GM12872 (cell line): ENCODE measurements at regions not wholly inside any gene's neighbourhood (a gene's known extent, or its start where the extent isn't known, plus 50 kb on each side); places are given as distances from the start of the nearest gene placed in this dataset.
A peak's percentile ranks its signal among the peaks of the same experiment; 100 is the strongest.

Experiments
- TF ChIP-seq, protein P1 (sequence below): IDR thresholded peaks from 3 replicates; pipeline ENCODE4 v1.5.1; 2011; ENCODE audit warnings: low read depth, mild to moderate bottlenecking, low read length, moderate library complexity; ENCODE audit not compliant: insufficient read depth

- TF ChIP-seq, protein P1, sequence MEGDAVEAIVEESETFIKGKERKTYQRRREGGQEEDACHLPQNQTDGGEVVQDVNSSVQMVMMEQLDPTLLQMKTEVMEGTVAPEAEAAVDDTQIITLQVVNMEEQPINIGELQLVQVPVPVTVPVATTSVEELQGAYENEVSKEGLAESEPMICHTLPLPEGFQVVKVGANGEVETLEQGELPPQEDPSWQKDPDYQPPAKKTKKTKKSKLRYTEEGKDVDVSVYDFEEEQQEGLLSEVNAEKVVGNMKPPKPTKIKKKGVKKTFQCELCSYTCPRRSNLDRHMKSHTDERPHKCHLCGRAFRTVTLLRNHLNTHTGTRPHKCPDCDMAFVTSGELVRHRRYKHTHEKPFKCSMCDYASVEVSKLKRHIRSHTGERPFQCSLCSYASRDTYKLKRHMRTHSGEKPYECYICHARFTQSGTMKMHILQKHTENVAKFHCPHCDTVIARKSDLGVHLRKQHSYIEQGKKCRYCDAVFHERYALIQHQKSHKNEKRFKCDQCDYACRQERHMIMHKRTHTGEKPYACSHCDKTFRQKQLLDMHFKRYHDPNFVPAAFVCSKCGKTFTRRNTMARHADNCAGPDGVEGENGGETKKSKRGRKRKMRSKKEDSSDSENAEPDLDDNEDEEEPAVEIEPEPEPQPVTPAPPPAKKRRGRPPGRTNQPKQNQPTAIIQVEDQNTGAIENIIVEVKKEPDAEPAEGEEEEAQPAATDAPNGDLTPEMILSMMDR, result no peak
Measured at GRCh38 chr2:155209696-155210450, 511.4 kb downstream of the KCNJ3 start.

- TF ChIP-seq, protein P1, result 0 out of 3 replicates have a peak, but pooled peaks have one; percentile 12
Measured at GRCh38 chr2:155203178-155203577, 504.7 kb downstream of the KCNJ3 start.

DNA sequence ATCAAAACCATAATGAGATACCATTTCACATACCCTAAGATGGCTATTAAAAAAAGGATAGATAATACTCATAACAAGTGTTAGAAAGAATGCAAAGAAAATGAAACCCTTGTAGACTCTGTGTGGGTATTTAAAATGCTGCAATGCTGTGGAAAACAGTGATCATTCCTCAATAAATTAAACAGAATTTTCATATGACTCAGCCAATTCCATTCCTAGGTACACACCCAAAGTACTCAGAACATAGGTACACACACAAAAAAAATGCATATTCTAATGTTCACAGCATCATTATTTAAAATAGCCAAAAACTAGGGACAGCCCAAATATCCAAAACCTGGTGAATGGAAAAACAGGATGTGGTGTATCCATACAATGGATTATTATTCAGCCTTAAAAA, 502.3 kb downstream of the KCNJ3 start:
- TF ChIP-seq, protein P1, result no peak

- TF ChIP-seq, protein P1, result no peak
Measured at GRCh38 chr2:155190342-155190741, 491.8 kb downstream of the KCNJ3 start.

GRCh38 chr2:155178921-155179320, 480.4 kb downstream of the KCNJ3 start:
- TF ChIP-seq, protein P1, result no peak

- TF ChIP-seq, protein P1, result no peak
Measured at GRCh38 chr2:155176345-155176744, 477.9 kb downstream of the KCNJ3 start.

DNA sequence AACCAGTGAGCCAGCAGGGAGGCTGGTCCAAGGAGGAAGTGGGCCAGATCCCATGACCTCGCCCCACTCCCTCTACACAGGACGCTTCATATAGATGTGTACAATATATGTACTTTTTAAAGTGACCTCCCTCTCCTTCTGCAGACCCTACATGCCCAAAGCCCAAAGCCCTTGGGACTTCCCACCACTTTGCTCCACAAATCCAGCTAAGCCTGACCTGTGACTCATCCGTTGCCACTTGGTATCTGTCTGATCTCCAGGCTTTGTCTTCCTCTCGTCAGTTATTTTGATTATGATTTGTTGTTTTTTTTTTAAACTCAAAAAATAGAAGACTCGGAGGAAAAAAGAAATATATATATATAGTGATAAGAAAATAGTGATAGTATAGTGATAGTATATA, 470.8 kb downstream of the KCNJ3 start:
- TF ChIP-seq, protein P1, result no peak
